Psoas muscle (tissue), 7 donors: ENCODE measurements at regions not wholly inside any gene's neighbourhood (a gene's known extent, or its start where the extent isn't known, plus 50 kb on each side); places are given as distances from the start of the nearest gene placed in this dataset.

Source experiments
- ATAC-seq, 4 donors: fragments of 200-7000 bp; cut with Tn5 transposase; one replicate each; pipeline ENCODE4 v1.9.1; 2020; ENCODE audit warnings: moderate library complexity in 3 of 4, mild to moderate bottlenecking in 2 of 4
- DNase-seq, 2 donors: peaks; one replicate each; pipeline ENCODE4 v3.0.0-alpha.2; 2020
- H3K27ac ChIP-seq: fragments of 200-600 bp; one replicate; pipeline ENCODE4 v1.8.0; 2022
- H3K27me3 ChIP-seq, 3 donors: fragments of 200-600 bp in 1 of 3; one replicate each; pipeline versions ENCODE4 v1.6.1 to v1.8.0; 2013 to 2022; ENCODE audit warnings: low read length in 2 of 3, mild to moderate bottlenecking in 2 of 3, moderate library complexity in 1 of 3; ENCODE audit not compliant: insufficient read depth in 3 of 3
- H3K36me3 ChIP-seq, 2 donors: fragments of 200-600 bp in 1 of 2; one replicate each; pipeline versions ENCODE4 v1.6.1 to v1.8.0; 2013 to 2022; ENCODE audit warnings: low read depth in 1 of 2, mild to moderate bottlenecking in 1 of 2, moderate library complexity in 1 of 2; ENCODE audit not compliant: insufficient read depth in 1 of 2
- H3K4me1 ChIP-seq: fragments of 200-600 bp; one replicate; pipeline ENCODE4 v1.8.0; 2022
- H3K4me3 ChIP-seq: fragments of 200-600 bp; one replicate; pipeline ENCODE4 v1.8.0; 2022; ENCODE audit warnings: mild to moderate bottlenecking
- H3K9me3 ChIP-seq: fragments of 200-600 bp; one replicate; pipeline ENCODE4 v1.8.0; 2022
- WGBS, 3 donors: extraction: QIAGEN DNeasy Blood & Tissue Kit; methylation state at CpG; one replicate each; pipeline versions ENCODE4 v1.1.6 to v1.1.7; 2013; 5-methylcytosine and 5-hydroxymethylcytosine counted together
- intact Hi-C, 2 donors: fragments of 100-400 bp; cut with DNase I; formaldehyde crosslinking; loops; one replicate each; pipeline versions ENCODE4 v1.11.0 to v1.14.2; 2022
- TF ChIP-seq, protein P1 (sequence below): fragments of 200-600 bp; IDR thresholded peaks from one replicate; pipeline ENCODE4 v1.8.0; 2022; ENCODE audit warnings: antibody characterized with exemption
- donor health status: healthy with polysubstance abuse.
- donor health status: DM: no; HTN: no; CAD: no; lungs with moderate emphysema.
- donor health status: Bipolar disorder and iron deficiency.
- donor health status: healthy.
- donor health status: DM: yes; HTN: yes; CAD: no.
- donor health status: DM: no; HTN: no; CAD: no.
- donor health status: DM: yes; HTN: yes; CAD: no.

DNA sequence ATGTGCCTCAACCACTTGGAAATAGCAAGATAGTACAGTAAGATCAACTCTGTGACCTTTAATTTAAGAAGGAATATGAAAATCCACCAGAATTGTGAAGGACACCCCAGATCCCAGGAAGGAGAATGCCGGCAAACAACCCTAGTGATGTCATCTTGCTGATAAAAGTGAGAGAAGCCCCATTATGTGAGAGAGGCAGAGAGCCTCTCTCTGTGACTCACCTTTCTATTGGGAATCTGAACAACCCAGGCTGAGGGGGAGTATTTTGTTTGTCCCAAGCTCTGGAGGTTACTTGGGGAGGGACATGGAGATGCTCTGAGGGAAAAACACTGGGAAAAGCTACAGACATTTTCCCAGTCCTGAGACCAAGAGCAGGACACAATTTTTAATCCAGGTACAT lies 188.3 kb upstream of the FERMT1 start:
- ATAC-seq = no peak
- DNase-seq = no peak
- intact Hi-C loops = no loop called here
- Histone ChIP-seq H3K4me3 (no peak overlapping the region), H3K27ac (no peak overlapping the region), H3K9me3 (peaks cover 10% of the 10 kb centered on the region), H3K4me1 (no peaks in the 10 kb centered on the region), H3K27me3 (no peaks in the 10 kb centered on the region), H3K36me3 (no peaks in the 10 kb centered on the region)
- WGBS, 3 donors = 73 to 88% (median 73%) methylated on average over 1 of the region's 1 CpG
- TF ChIP-seq, protein P1, sequence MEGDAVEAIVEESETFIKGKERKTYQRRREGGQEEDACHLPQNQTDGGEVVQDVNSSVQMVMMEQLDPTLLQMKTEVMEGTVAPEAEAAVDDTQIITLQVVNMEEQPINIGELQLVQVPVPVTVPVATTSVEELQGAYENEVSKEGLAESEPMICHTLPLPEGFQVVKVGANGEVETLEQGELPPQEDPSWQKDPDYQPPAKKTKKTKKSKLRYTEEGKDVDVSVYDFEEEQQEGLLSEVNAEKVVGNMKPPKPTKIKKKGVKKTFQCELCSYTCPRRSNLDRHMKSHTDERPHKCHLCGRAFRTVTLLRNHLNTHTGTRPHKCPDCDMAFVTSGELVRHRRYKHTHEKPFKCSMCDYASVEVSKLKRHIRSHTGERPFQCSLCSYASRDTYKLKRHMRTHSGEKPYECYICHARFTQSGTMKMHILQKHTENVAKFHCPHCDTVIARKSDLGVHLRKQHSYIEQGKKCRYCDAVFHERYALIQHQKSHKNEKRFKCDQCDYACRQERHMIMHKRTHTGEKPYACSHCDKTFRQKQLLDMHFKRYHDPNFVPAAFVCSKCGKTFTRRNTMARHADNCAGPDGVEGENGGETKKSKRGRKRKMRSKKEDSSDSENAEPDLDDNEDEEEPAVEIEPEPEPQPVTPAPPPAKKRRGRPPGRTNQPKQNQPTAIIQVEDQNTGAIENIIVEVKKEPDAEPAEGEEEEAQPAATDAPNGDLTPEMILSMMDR = no peak

DNA sequence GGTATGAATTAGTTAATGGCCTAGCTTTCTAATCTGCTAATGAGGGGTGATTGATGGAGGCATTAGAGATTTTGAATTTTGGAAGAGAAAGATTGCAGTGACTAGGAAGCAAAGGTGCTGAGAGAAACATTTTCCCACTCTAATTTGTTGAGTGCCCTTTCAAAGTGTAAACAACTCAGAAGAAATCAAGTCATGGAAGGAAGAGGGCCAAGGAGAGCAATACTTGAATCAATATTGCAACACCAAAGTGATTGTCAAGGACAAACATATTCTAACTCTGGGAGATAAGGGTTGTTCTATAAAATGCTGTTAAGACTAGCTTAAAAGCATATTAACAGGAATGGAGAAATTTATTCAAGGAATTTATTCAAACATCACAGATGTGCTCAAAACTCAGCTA lies 182.7 kb upstream of the FERMT1 start:
- H3K4me3 ChIP-seq = no peak overlapping the region
- no peak for ATAC-seq
- H3K9me3 ChIP-seq = no peaks in the 10 kb centered on the region
- no peaks in the 10 kb centered on the region for H3K36me3 ChIP-seq
- no peaks in the 10 kb centered on the region for H3K27me3 ChIP-seq
- intact Hi-C loops = no loop called here
- H3K27ac ChIP-seq = no peak overlapping the region
- H3K4me1 ChIP-seq = no peaks in the 10 kb centered on the region
- no peak for DNase-seq
- TF ChIP-seq, protein P1 = no peak

DNA sequence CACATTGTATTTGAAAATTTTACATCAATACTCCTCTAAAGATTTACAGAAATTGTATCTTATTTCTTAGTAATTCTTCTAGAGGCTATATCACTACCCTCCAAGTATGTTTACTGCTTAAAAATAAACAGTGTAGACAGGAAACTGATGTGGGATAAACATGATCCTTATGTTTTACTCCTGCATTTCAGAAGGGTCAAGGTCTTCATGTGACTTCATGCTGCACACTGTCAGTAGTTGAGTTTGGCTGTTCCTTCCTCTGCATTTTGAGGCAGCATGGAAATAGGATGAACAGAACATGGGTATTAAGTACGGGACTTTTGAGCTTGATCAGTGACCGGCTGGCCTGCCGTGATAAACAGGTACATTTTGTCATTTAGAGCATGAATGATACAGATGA lies 179.2 kb upstream of the FERMT1 start:
- DNase-seq (no peak), ATAC-seq (no peak)
- Histone ChIP-seq H3K27ac (no peak overlapping the region), H3K9me3 (no peaks in the 10 kb centered on the region), H3K36me3 (no peaks in the 10 kb centered on the region), H3K4me1 (no peaks in the 10 kb centered on the region), H3K4me3 (no peak overlapping the region), H3K27me3 (peaks cover 0 to 2% (median 0%) of the 10 kb centered on the region in 3 donors)
- TF ChIP-seq, protein P1 = no peak
- 66 to 95% (median 74%) methylated on average over 3 of the region's 3 CpGs for WGBS, 3 donors
- intact Hi-C loops = no loop called here

DNA sequence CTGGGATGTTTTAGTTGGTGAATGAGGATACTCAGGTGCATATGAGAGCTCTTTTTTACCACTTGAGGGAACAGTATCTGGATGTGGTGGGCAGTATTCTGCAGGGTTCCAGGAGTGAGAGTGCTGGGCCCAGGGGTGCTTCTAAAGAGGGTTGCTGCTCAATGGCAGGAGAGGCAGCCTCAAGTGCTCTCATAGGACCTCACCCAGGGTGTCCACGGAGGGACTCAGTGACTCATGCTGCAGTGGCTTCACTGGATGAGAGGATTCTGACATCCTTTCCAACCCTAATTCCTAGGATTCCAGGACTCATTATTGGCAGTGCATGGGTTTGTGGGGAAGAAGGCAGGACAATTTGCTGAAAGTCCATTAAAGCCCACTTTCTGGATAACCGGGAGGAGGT lies 176.6 kb upstream of the FERMT1 start:
- H3K9me3 ChIP-seq = no peaks in the 10 kb centered on the region
- H3K27me3 ChIP-seq = peaks cover 0 to 2% (median 0%) of the 10 kb centered on the region in 3 donors

DNA sequence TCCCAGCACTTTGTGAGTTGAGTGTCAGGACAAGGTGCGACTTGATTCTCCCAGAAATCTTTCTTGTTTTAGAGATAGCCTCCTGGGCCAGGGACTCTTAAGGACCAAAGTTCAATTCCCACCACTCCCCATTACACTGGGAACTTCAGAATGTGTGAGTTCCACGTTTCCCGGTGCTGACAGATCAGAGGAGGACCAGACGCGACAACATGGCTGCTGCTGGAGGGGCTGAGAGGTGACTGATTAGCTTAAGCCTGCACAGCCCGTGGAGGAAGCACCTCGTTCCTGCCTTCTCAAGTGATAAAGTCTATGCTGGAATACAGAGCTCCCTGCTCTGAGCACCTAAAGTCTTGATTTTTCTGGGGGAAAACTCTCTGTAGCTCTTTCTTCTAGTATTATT lies 175.2 kb upstream of the FERMT1 start:
- no peaks in the 10 kb centered on the region for H3K9me3 ChIP-seq
- no peak overlapping the region for H3K4me3 ChIP-seq
- peaks cover 0 to 2% (median 0%) of the 10 kb centered on the region in 3 donors for H3K27me3 ChIP-seq
- 80 to 84% (median 81%) methylated on average over 7 of the region's 7 CpGs for WGBS, 3 donors
- TF ChIP-seq, protein P1 = no peak
- no peak for DNase-seq
- intact Hi-C loops = no loop called here
- ATAC-seq = no peak
- no peak overlapping the region for H3K27ac ChIP-seq
- no peaks in the 10 kb centered on the region for H3K36me3 ChIP-seq
- no peaks in the 10 kb centered on the region for H3K4me1 ChIP-seq

More for the DNA sequence above, 176.6 kb upstream of the FERMT1 start:
- no peak overlapping the region for H3K4me3 ChIP-seq
- TF ChIP-seq, protein P1 = no peak
- DNase-seq (no peak), ATAC-seq (no peak)
- 64 to 75% (median 74%) methylated on average over 2 of the region's 2 CpGs for WGBS, 3 donors
- no peaks in the 10 kb centered on the region for H3K36me3 ChIP-seq
- intact Hi-C loops = no loop called here
- no peak overlapping the region for H3K27ac ChIP-seq
- H3K4me1 ChIP-seq = no peaks in the 10 kb centered on the region
